ENCODE measurements at regions not wholly inside any gene's neighbourhood (a gene's known extent, or its start where the extent isn't known, plus 50 kb on each side); places are given as distances from the start of the nearest gene placed in this dataset.

DNA sequence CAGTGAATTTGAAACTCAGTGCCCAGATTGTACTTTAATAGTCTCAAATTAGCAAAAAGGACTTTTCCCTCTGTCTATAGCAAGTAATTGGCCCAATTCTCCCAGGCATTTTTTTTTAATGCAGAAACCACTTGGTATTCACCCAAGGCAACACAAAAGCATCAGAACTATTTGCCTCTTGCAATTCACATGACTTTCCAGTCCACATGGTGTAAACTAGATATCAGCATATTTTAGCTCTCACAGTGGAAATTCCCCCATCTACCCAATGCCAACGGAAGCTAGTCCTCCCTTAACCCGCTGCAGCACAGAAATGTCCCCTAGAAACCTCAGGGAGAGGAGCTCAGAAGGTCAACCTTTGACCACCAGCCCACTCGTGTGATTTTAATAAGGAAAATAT is 103.4 kb upstream of the CDYL start:
- DNase-seq (ENCODE audit: low spot score) (no peak), ATAC-seq (no peak)
- H3K36me3 ChIP-seq (ENCODE audit: insufficient read depth), result no peaks in the 10 kb centered on the region
- H3K27me3 ChIP-seq (ENCODE audit: insufficient read depth), result no peaks in the 10 kb centered on the region
- H3K4me1 ChIP-seq (ENCODE audit: insufficient read depth), result peaks cover 8% of the 10 kb centered on the region
- TF ChIP-seq STAT1 (IDR thresholded peaks at IDR 0.05; ENCODE audit: unreplicated experiment), result no peak
- no peak for TF ChIP-seq ZNF114 (CRISPR knock-in tag; IDR thresholded peaks at IDR 0.05)
- TF ChIP-seq POLR2AphosphoS5 (IDR thresholded peaks at IDR 0.05; ENCODE audit: low read depth), result no peak
- no peak for TF ChIP-seq EZH2phosphoT487 (IDR thresholded peaks at IDR 0.05; ENCODE audit: unreplicated experiment)
- TF ChIP-seq, protein P1, sequence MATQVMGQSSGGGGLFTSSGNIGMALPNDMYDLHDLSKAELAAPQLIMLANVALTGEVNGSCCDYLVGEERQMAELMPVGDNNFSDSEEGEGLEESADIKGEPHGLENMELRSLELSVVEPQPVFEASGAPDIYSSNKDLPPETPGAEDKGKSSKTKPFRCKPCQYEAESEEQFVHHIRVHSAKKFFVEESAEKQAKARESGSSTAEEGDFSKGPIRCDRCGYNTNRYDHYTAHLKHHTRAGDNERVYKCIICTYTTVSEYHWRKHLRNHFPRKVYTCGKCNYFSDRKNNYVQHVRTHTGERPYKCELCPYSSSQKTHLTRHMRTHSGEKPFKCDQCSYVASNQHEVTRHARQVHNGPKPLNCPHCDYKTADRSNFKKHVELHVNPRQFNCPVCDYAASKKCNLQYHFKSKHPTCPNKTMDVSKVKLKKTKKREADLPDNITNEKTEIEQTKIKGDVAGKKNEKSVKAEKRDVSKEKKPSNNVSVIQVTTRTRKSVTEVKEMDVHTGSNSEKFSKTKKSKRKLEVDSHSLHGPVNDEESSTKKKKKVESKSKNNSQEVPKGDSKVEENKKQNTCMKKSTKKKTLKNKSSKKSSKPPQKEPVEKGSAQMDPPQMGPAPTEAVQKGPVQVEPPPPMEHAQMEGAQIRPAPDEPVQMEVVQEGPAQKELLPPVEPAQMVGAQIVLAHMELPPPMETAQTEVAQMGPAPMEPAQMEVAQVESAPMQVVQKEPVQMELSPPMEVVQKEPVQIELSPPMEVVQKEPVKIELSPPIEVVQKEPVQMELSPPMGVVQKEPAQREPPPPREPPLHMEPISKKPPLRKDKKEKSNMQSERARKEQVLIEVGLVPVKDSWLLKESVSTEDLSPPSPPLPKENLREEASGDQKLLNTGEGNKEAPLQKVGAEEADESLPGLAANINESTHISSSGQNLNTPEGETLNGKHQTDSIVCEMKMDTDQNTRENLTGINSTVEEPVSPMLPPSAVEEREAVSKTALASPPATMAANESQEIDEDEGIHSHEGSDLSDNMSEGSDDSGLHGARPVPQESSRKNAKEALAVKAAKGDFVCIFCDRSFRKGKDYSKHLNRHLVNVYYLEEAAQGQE (IDR thresholded peaks at IDR 0.05; ENCODE audit: unreplicated experiment), result no peak
- TF ChIP-seq, protein P2, sequence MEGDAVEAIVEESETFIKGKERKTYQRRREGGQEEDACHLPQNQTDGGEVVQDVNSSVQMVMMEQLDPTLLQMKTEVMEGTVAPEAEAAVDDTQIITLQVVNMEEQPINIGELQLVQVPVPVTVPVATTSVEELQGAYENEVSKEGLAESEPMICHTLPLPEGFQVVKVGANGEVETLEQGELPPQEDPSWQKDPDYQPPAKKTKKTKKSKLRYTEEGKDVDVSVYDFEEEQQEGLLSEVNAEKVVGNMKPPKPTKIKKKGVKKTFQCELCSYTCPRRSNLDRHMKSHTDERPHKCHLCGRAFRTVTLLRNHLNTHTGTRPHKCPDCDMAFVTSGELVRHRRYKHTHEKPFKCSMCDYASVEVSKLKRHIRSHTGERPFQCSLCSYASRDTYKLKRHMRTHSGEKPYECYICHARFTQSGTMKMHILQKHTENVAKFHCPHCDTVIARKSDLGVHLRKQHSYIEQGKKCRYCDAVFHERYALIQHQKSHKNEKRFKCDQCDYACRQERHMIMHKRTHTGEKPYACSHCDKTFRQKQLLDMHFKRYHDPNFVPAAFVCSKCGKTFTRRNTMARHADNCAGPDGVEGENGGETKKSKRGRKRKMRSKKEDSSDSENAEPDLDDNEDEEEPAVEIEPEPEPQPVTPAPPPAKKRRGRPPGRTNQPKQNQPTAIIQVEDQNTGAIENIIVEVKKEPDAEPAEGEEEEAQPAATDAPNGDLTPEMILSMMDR (conservative IDR thresholded peaks at IDR 0.05; ENCODE audit: low read depth in 2 of 2), result no peak
- no peak for TF ChIP-seq ZNF331 (CRISPR knock-in tag; IDR thresholded peaks at IDR 0.05; ENCODE audit: low read depth)
- TF ChIP-seq NANOG (IDR thresholded peaks at IDR 0.05; ENCODE audit: borderline replicate concordance), result no peak
- no peak for TF ChIP-seq JUNB (IDR thresholded peaks at IDR 0.05; ENCODE audit: unreplicated experiment)
- TF ChIP-seq CREB1 (CRISPR knock-in tag; IDR thresholded peaks at IDR 0.05; ENCODE audit: low read depth), result no peak
- TF ChIP-seq, protein P3, sequence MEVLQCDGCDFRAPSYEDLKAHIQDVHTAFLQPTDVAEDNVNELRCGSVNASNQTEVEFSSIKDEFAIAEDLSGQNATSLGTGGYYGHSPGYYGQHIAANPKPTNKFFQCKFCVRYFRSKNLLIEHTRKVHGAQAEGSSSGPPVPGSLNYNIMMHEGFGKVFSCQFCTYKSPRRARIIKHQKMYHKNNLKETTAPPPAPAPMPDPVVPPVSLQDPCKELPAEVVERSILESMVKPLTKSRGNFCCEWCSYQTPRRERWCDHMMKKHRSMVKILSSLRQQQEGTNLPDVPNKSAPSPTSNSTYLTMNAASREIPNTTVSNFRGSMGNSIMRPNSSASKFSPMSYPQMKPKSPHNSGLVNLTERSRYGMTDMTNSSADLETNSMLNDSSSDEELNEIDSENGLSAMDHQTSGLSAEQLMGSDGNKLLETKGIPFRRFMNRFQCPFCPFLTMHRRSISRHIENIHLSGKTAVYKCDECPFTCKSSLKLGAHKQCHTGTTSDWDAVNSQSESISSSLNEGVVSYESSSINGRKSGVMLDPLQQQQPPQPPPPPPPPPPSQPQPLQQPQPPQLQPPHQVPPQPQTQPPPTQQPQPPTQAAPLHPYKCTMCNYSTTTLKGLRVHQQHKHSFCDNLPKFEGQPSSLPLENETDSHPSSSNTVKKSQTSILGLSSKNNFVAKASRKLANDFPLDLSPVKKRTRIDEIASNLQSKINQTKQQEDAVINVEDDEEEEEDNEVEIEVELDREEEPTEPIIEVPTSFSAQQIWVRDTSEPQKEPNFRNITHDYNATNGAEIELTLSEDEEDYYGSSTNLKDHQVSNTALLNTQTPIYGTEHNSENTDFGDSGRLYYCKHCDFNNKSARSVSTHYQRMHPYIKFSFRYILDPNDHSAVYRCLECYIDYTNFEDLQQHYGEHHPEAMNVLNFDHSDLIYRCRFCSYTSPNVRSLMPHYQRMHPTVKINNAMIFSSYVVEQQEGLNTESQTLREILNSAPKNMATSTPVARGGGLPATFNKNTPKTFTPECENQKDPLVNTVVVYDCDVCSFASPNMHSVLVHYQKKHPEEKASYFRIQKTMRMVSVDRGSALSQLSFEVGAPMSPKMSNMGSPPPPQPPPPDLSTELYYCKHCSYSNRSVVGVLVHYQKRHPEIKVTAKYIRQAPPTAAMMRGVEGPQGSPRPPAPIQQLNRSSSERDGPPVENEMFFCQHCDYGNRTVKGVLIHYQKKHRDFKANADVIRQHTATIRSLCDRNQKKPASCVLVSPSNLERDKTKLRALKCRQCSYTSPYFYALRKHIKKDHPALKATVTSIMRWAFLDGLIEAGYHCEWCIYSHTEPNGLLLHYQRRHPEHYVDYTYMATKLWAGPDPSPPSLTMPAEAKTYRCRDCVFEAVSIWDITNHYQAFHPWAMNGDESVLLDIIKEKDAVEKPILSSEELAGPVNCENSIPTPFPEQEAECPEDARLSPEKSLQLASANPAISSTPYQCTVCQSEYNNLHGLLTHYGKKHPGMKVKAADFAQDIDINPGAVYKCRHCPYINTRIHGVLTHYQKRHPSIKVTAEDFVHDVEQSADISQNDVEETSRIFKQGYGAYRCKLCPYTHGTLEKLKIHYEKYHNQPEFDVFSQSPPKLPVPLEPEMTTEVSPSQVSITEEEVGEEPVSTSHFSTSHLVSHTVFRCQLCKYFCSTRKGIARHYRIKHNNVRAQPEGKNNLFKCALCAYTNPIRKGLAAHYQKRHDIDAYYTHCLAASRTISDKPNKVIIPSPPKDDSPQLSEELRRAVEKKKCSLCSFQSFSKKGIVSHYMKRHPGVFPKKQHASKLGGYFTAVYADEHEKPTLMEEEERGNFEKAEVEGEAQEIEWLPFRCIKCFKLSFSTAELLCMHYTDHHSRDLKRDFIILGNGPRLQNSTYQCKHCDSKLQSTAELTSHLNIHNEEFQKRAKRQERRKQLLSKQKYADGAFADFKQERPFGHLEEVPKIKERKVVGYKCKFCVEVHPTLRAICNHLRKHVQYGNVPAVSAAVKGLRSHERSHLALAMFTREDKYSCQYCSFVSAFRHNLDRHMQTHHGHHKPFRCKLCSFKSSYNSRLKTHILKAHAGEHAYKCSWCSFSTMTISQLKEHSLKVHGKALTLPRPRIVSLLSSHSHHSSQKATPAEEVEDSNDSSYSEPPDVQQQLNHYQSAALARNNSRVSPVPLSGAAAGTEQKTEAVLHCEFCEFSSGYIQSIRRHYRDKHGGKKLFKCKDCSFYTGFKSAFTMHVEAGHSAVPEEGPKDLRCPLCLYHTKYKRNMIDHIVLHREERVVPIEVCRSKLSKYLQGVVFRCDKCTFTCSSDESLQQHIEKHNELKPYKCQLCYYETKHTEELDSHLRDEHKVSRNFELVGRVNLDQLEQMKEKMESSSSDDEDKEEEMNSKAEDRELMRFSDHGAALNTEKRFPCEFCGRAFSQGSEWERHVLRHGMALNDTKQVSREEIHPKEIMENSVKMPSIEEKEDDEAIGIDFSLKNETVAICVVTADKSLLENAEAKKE (CRISPR knock-in tag; IDR thresholded peaks at IDR 0.05), result no peak
- no peak for TF ChIP-seq EZH2 (IDR thresholded peaks at IDR 0.05; ENCODE audit: low read depth, unreplicated experiment)
- TF ChIP-seq, protein P4, sequence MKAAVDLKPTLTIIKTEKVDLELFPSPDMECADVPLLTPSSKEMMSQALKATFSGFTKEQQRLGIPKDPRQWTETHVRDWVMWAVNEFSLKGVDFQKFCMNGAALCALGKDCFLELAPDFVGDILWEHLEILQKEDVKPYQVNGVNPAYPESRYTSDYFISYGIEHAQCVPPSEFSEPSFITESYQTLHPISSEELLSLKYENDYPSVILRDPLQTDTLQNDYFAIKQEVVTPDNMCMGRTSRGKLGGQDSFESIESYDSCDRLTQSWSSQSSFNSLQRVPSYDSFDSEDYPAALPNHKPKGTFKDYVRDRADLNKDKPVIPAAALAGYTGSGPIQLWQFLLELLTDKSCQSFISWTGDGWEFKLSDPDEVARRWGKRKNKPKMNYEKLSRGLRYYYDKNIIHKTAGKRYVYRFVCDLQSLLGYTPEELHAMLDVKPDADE (IDR thresholded peaks at IDR 0.05), result no peak
- no peak overlapping the region for H3K4me2 ChIP-seq
- H3F3A ChIP-seq (replicated peaks; ENCODE audit: low read depth), result no peaks in the 10 kb centered on the region
- no peak overlapping the region for H3K27ac Mint-ChIP-seq
- H3K4me3 Mint-ChIP-seq, result no peak overlapping the region
- H3K9me3 Mint-ChIP-seq, result no peaks in the 10 kb centered on the region
- no peak overlapping the region for H3K27ac ChIP-seq (ENCODE audit: low read depth)
- 0 out of 2 replicates have a peak, but pooled peaks cover 6% of the 10 kb centered on the region for H3K9me2 ChIP-seq (ENCODE audit: insufficient read depth)
- H4K20me1 ChIP-seq (replicated peaks; ENCODE audit: insufficient read depth), result no peaks in the 10 kb centered on the region
- peaks cover 35% of the 10 kb centered on the region for H3K4me1 Mint-ChIP-seq
- H3K36me3 Mint-ChIP-seq (ENCODE audit: low read depth), result no peaks in the 10 kb centered on the region
- H3K79me2 ChIP-seq (replicated peaks; ENCODE audit: insufficient read depth), result no peaks in the 10 kb centered on the region
- no peak overlapping the region for H3K4me3 ChIP-seq
- peaks cover 2% of the 10 kb centered on the region for H3K27me3 Mint-ChIP-seq (ENCODE audit: insufficient read depth, low read depth, poor library complexity)
- H2AFZ ChIP-seq, result no peak overlapping the region

Measured in GM23338 (cell line).